Fibroblast of skin of scalp (primary cell): ENCODE measurements at regions not wholly inside any gene's neighbourhood (a gene's known extent, or its start where the extent isn't known, plus 50 kb on each side); places are given as distances from the start of the nearest gene placed in this dataset.

Source experiments
- DNase-seq: peaks from one replicate; pipeline ENCODE4 v3.0.0-alpha.2; 2013

DNA sequence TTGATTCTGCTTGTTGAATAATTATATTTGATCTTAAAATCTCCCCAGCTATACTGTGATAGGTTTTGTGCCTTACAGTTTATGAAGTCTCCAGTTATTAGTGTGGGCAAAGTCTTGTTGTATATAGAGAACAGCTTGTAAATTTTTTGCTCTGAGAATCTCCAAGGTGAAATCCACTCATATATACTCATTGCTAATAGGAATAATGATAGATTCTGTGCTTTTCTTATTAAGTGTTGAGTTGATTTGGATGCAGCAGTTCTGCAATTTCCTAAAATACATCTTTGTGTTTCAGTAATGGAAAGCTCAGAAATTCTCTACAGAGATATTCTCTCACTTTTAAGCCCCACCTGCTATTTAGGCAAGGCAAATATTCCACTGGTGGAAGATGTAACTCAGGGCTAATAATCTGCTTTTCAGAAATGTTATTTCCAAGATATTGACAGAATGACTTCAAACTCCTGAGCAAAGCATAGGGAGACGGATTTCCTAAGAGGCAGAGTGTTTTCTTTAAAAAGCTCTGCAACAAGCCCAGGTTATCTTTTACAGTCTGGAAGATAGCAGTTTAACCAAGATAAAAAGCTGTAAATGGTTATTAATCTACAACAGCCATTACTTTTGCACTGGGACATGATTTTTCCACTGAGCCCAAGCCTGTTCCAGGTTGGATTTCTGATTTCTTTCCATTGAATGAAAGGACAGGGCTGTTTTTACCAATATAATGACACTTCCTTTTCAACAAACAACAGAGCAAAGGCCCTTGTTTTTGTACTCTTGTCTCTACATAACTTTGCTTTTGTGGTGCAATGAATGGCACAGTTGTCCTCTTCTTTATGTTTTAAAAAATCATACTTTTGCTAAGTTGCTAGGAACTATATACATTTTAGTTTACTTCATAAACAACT is 239.9 kb upstream of the ATP2B1 start:
- no peak for DNase-seq

DNA sequence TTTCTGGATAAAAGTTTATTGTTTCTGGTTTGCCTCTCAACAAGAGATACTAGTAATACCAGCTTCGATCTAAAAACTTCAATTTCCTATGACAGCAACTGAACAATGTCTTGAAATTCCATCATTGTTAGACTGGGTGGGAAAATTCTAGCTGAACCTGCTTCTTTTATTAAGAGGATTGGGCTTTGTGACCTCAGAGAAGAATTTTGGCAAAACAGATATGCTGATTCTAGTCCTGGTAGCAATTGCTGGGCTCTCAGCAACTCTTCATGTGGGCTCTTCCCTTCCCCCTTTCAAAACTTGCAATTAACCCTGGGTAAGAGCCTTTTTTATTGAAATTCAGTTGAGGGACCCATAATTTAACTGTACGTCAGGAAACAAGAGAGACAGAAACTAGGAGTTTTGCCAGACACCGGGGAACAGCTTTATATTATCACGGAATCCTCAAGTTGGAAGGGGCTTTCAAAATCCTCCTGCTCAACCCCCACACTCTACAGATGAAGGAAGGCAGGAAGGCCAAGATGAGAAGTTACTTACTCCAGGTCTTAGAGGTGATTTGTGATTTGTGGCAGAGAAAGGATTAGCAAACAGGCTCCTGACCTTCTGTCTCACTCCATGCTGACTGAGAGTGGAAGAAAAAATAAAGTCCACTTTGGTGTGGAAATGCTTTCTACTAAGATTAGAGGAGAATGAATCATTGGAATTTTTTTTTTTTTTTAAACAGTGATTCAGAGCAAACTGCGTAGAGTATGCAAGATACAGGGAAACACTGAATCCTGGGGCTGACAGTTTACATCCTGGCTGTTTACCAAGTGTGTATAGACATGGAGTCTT is 239.0 kb upstream of the ATP2B1 start:
- peak; percentile 87 for DNase-seq

DNA sequence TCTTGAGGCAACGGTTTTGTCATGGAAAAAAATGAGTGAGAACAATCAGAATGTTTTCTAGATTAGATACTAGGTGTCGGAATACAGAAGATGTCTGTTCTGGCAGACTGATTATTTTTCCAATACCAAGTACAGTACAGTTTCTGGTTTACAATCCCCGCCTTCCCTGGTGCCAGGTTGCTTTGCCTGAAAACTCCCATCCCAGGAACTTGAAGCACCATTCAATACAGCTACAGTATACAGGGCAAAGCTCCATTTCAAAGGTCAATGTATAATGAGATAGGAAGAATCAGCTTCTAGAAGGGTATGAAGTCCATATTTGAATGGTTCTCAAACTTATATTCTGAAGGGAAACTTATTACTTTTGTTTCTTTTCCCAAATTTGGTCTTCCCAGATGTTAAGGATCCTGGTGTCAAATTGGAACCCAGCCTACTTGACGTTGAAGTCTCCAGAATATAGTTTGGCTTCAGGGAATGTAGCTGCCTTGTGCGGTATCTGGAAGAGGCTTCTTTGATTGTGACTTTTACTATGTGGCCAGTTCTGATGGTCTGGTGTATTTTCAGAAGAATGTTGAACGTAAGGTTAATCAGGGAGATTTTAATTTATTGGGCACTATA is 238.0 kb upstream of the ATP2B1 start:
- no peak for DNase-seq

DNA sequence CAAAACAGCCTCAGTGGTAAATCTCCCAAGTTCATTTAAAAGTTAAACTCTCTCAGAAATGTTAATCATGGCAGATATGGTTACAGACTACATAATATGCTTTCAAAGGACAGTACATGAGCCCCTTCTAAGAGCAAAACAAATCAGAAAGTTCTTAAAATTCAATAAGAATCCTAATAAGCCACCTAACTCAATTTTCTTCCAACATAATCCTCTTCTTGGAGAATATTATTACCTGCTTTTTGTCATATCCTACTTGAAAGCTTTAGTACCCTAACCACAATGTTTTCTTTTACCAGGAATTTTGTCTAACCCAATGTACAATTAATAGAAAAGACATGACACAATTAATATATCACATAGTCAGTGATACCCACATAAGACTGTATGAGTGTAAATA is 236.5 kb upstream of the ATP2B1 start:
- no peak for DNase-seq

- no peak for DNase-seq
These were observed 234.8 kb upstream of the ATP2B1 start for GRCh38 chr12:89943463-89943862.

- DNase-seq, result no peak
These were observed 232.8 kb upstream of the ATP2B1 start for GRCh38 chr12:89941436-89941835.

GRCh38 chr12:89939522-89940215 is 231.0 kb upstream of the ATP2B1 start:
- DNase-seq, result no peak

DNA sequence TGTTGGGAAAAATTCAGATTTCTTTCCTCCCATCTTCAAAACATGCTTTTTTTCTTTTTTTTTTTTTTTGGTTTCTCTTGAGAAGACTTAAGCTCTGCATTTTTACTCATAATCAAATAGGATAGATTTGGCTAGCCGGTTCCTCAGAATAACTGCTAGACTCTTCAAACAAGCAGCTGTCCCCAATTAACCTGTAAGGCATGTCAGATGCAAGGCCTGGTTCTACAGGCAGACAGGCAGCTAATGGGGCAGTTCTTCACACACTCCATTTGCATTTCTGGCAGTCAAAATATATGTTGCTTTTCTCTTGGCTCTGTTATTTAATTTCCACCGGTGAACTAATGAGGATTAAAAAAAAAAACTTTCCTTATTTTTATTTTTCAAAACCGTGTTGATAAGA is 228.0 kb upstream of the ATP2B1 start:
- DNase-seq, result no peak

- no peak for DNase-seq
These were observed 227.2 kb upstream of the ATP2B1 start for GRCh38 chr12:89935850-89936249.

DNA sequence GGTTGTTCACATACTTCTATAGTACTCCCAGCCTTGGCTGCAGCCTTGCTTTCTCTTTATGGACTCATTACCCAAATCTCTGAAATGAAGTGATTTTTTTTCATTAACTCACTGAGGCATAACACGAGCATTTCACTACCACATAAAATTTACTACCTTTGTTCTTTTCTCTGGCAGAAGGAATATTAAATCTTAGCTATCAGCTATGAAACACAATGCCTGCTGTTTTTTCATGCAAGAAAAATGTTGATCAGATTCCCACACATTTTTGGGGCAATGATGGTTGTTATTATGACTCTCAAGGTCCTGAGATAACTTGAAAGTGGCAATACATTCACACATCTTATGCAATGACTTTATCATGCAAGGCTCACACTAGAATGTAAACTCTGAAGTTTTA is 225.3 kb upstream of the ATP2B1 start:
- DNase-seq, result peak; percentile 34

GRCh38 chr12:89932954-89933353 is 224.3 kb upstream of the ATP2B1 start:
- peak; percentile 52 for DNase-seq

DNA sequence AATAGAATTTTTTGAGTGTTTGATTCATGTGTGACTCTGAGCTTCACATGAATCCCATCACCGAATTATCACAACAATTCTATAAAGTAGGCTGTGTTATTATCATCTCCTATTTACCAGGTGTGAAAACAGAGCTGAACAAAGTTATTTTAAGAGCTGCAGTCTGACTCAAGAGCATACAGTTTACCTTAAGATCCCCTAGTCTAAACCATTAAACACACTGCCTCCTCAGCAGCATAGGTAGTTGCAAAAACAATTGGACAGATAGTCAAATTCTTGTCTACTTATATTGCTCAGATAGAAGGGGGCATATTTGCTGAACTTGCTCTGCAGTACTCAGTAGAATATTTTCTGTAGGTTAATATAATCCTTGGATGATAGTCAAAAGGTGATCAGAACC is 219.8 kb upstream of the ATP2B1 start:
- no peak for DNase-seq

GRCh38 chr12:89927226-89927698 is 218.6 kb upstream of the ATP2B1 start:
- DNase-seq, result no peak

DNA sequence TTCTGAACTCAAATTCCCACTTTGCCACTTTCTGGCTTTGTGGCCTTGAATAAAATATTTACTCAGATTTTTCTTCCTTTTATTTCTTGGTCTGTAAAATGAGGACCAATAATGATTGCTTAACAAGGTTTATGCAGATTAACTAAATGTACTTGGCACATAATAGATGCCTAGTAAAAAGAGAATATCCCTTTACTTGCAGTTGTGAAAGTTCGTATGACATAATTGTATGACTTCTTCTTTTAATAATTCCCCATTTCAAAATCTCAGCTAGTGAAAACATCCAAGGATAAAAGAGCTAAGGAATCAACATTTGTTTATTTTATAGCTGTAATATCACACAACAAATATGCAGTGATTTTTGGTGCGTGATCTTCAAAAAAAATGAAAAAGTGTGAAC is 215.6 kb upstream of the ATP2B1 start:
- no peak for DNase-seq

GRCh38 chr12:89923091-89923490 is 214.5 kb upstream of the ATP2B1 start:
- peak; percentile 73 for DNase-seq

- no peak for DNase-seq
These were observed 212.2 kb upstream of the ATP2B1 start for GRCh38 chr12:89920866-89921265.

DNA sequence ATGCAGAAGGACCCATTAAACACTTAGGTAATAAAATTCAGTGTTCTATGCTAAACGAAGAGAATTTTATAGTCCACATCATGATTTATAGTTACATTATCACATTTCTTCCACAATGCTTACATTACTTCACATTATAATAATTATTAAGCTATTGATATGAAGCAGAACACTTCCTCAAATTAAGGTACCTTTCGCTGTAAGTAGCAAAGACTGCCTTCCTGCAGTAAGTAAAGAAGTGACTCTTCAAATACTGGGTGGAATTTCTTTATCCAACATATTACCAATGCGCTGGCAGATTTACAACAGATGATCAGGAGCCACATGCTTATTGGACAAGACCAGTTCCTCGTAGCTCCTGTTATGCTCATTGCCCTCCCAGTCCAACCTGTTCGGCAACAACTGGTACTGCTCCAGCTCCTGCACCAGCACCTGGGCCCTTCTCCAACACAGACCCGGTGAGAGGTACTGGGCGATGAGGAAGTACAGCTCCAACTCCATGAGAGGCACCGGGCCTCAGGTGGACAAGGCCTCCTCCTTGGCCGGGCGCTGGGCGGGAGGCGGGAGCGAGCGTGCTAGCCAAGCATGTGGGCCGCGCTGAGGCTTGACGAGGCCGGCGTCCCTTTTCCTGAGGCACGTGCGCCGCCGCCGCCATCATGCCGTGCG is 210.7 kb upstream of the ATP2B1 start:
- no peak for DNase-seq

DNA sequence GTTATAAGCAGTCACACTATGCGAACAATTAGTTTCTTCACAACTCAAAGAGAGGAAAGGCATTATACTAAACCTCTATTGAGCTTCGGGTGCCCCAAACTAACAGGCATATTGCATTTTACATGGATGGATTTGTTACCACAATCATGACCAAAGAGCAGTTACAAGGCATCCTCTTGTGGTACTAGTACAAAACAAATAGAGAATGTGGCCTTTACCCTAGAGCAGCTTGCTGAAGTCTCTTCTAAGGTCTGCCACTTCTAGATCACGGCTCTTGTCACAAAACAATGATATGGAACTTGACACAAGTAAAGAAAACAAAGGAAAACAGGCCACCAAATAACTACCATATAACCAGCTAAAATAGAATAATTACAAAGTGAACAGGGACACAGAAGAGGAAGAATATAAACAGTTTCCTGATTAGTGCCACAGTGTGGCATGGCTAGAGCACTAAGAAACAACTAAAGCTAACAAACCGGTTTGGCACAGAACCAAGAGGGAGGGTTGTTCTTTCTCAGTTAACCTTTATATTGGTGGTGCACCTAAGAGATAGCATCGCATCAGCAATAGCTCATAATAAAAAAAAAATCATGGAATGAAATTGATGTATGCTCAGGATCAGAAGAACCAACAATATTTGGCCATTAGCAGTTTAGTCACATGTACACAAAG is 209.7 kb upstream of the ATP2B1 start:
- DNase-seq, result no peak

GRCh38 chr12:89909753-89910152 is 201.1 kb upstream of the ATP2B1 start:
- DNase-seq, result no peak

- no peak for DNase-seq
These were observed 199.0 kb upstream of the ATP2B1 start for GRCh38 chr12:89907659-89908058.

DNA sequence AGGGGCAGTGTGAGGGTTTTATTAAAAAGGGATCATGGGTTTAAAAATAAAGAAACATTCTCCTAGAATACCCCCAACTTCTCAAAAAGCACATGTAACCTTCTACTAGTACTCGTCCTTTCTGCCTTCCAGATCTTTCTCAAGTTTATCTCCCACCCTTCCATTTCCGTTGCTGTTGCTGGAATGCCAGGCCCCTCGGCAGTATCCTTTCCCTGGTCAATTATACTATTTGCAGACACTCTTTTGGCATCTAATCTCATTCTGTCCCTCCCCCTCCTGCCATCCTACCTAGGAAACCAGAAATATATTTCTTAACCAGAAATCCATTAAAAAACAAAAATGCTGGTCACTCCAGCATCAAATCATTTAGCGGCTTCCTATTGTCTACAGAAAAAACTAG is 198.2 kb upstream of the ATP2B1 start:
- DNase-seq, result no peak
